ENCODE measurements at regions not wholly inside any gene's neighbourhood (a gene's known extent, or its start where the extent isn't known, plus 50 kb on each side); places are given as distances from the start of the nearest gene placed in this dataset.

GRCh38 chr3:8365541-8365940 lies 136.1 kb upstream of the LMCD1 start:
- no peaks in the 10 kb centered on the region for H3K36me3 ChIP-seq (ENCODE audit: control insufficient read depth in 1 of 2, insufficient read depth in 2 of 2, low read depth in 1 of 2, low read length in 2 of 2)
- H3K79me1 ChIP-seq (replicated peaks; ENCODE audit: low read length, poor library complexity, severe bottlenecking): no peaks in the 10 kb centered on the region
- no peak overlapping the region for H3K23ac ChIP-seq (ENCODE audit: low read length in 2 of 2)
- no peak overlapping the region for H2AFZ ChIP-seq (ENCODE audit: low read depth, low read length)
- no peak overlapping the region for H3K4ac ChIP-seq (ENCODE audit: low read depth in 1 of 2, low read length in 2 of 2)
- no peak overlapping the region for H4K91ac ChIP-seq (ENCODE audit: low read length)
- peaks cover 0 to 3% of the 10 kb centered on the region in 2 experiments for H3K27me3 ChIP-seq (ENCODE audit: control insufficient read depth in 1 of 2, insufficient read depth in 1 of 2, low read length in 2 of 2)
- no peak overlapping the region for H3K4me2 ChIP-seq (ENCODE audit: low read length, poor library complexity, severe bottlenecking)
- H3K27ac ChIP-seq (ENCODE audit: low read length, poor library complexity, severe bottlenecking): no peak overlapping the region
- H3K18ac ChIP-seq (ENCODE audit: low read depth in 1 of 2, low read length in 2 of 2): no peak overlapping the region
- no peak overlapping the region for H2BK15ac ChIP-seq (ENCODE audit: low read depth, poor library complexity, severe bottlenecking)
- H2BK12ac ChIP-seq (ENCODE audit: low read length in 2 of 2): no peak overlapping the region
- no peak overlapping the region for H2AK5ac ChIP-seq (ENCODE audit: low read length, severe bottlenecking)
- 82% methylated on average over 2 of the region's 5 CpGs for WGBS
- no peaks in the 10 kb centered on the region for H3K9me3 ChIP-seq (ENCODE audit: control insufficient read depth, low read length)
- H3K9ac ChIP-seq (ENCODE audit: low read length): no peak overlapping the region
- H2BK120ac ChIP-seq (ENCODE audit: low read depth, low read length): no peak overlapping the region
- no peak overlapping the region for H2BK5ac ChIP-seq (ENCODE audit: low read depth, low read length, poor library complexity, severe bottlenecking)
- H4K8ac ChIP-seq (ENCODE audit: low read length): no peak overlapping the region
- no peaks in the 10 kb centered on the region for H3K4me1 ChIP-seq (ENCODE audit: control insufficient read depth, insufficient read depth, low read depth, low read length)
- DNase-seq: no peak
- H3K4me3 ChIP-seq (ENCODE audit: insufficient read depth in 1 of 2, low read depth in 1 of 2, low read length in 2 of 2): no peak overlapping the region
- H3K14ac ChIP-seq (ENCODE audit: low read length in 2 of 2): no peak overlapping the region

GRCh38 chr3:8366219-8366810 lies 135.3 kb upstream of the LMCD1 start:
- Histone ChIP-seq H3K4me1 (ENCODE audit: control insufficient read depth, insufficient read depth, low read depth, low read length) (no peaks in the 10 kb centered on the region), H2BK120ac (ENCODE audit: low read depth, low read length) (no peak overlapping the region), H3K14ac (ENCODE audit: low read length in 2 of 2) (no peak overlapping the region), H3K79me1 (replicated peaks; ENCODE audit: low read length, poor library complexity, severe bottlenecking) (no peaks in the 10 kb centered on the region), H3K4ac (ENCODE audit: low read depth in 1 of 2, low read length in 2 of 2) (no peak overlapping the region), H3K36me3 (ENCODE audit: control insufficient read depth in 1 of 2, insufficient read depth in 2 of 2, low read depth in 1 of 2, low read length in 2 of 2) (no peaks in the 10 kb centered on the region), H3K9ac (ENCODE audit: low read length) (no peak overlapping the region), H2AFZ (ENCODE audit: low read depth, low read length) (no peak overlapping the region), H2BK12ac (ENCODE audit: low read length in 2 of 2) (no peak overlapping the region), H3K27ac (ENCODE audit: low read length, poor library complexity, severe bottlenecking) (no peak overlapping the region), H2BK15ac (ENCODE audit: low read depth, poor library complexity, severe bottlenecking) (no peak overlapping the region), H2BK5ac (ENCODE audit: low read depth, low read length, poor library complexity, severe bottlenecking) (no peak overlapping the region), H3K4me2 (ENCODE audit: low read length, poor library complexity, severe bottlenecking) (no peak overlapping the region), H3K18ac (ENCODE audit: low read depth in 1 of 2, low read length in 2 of 2) (no peak overlapping the region), H3K23ac (ENCODE audit: low read length in 2 of 2) (no peak overlapping the region), H3K9me3 (ENCODE audit: control insufficient read depth, low read length) (no peaks in the 10 kb centered on the region), H3K27me3 (ENCODE audit: control insufficient read depth in 1 of 2, insufficient read depth in 1 of 2, low read length in 2 of 2) (peaks cover 0 to 3% of the 10 kb centered on the region in 2 experiments), H4K91ac (ENCODE audit: low read length) (no peak overlapping the region), H4K8ac (ENCODE audit: low read length) (no peak overlapping the region), H3K4me3 (ENCODE audit: insufficient read depth in 1 of 2, low read depth in 1 of 2, low read length in 2 of 2) (no peak overlapping the region), H2AK5ac (ENCODE audit: low read length, severe bottlenecking) (no peak overlapping the region)
- WGBS: 86% methylated on average over 1 of the region's 1 CpG
- DNase-seq: no peak

- Histone ChIP-seq H3K9ac (ENCODE audit: low read length) (no peak overlapping the region), H3K4ac (ENCODE audit: low read depth in 1 of 2, low read length in 2 of 2) (no peak overlapping the region), H2BK12ac (ENCODE audit: low read length in 2 of 2) (no peak overlapping the region), H4K8ac (ENCODE audit: low read length) (no peak overlapping the region), H3K9me3 (ENCODE audit: control insufficient read depth, low read length) (no peaks in the 10 kb centered on the region), H2AK5ac (ENCODE audit: low read length, severe bottlenecking) (no peak overlapping the region), H3K36me3 (ENCODE audit: control insufficient read depth in 1 of 2, insufficient read depth in 2 of 2, low read depth in 1 of 2, low read length in 2 of 2) (no peaks in the 10 kb centered on the region), H3K4me3 (ENCODE audit: insufficient read depth in 1 of 2, low read depth in 1 of 2, low read length in 2 of 2) (no peak overlapping the region), H2BK5ac (ENCODE audit: low read depth, low read length, poor library complexity, severe bottlenecking) (no peak overlapping the region), H3K27ac (ENCODE audit: low read length, poor library complexity, severe bottlenecking) (no peak overlapping the region), H2BK120ac (ENCODE audit: low read depth, low read length) (no peak overlapping the region), H2BK15ac (ENCODE audit: low read depth, poor library complexity, severe bottlenecking) (no peak overlapping the region), H4K91ac (ENCODE audit: low read length) (no peak overlapping the region), H3K79me1 (replicated peaks; ENCODE audit: low read length, poor library complexity, severe bottlenecking) (no peaks in the 10 kb centered on the region), H3K4me1 (ENCODE audit: control insufficient read depth, insufficient read depth, low read depth, low read length) (no peaks in the 10 kb centered on the region), H3K4me2 (ENCODE audit: low read length, poor library complexity, severe bottlenecking) (no peak overlapping the region), H3K18ac (ENCODE audit: low read depth in 1 of 2, low read length in 2 of 2) (no peak overlapping the region), H2AFZ (ENCODE audit: low read depth, low read length) (no peak overlapping the region), H3K14ac (ENCODE audit: low read length in 2 of 2) (no peak overlapping the region), H3K27me3 (ENCODE audit: control insufficient read depth in 1 of 2, insufficient read depth in 1 of 2, low read length in 2 of 2) (peaks cover 0 to 3% of the 10 kb centered on the region in 2 experiments), H3K23ac (ENCODE audit: low read length in 2 of 2) (no peak overlapping the region)
- no peak for DNase-seq
- WGBS: 97% methylated on average over 3 of the region's 5 CpGs
Observed at GRCh38 chr3:8368598-8368997, 133.0 kb upstream of the LMCD1 start.

- Histone ChIP-seq H2AFZ (ENCODE audit: low read depth, low read length) (no peak overlapping the region), H2BK5ac (ENCODE audit: low read depth, low read length, poor library complexity, severe bottlenecking) (no peak overlapping the region), H3K23ac (ENCODE audit: low read length in 2 of 2) (no peak overlapping the region), H2BK120ac (ENCODE audit: low read depth, low read length) (no peak overlapping the region), H2BK15ac (ENCODE audit: low read depth, poor library complexity, severe bottlenecking) (no peak overlapping the region), H3K4me2 (ENCODE audit: low read length, poor library complexity, severe bottlenecking) (no peak overlapping the region), H3K9me3 (ENCODE audit: control insufficient read depth, low read length) (no peaks in the 10 kb centered on the region), H3K4ac (ENCODE audit: low read depth in 1 of 2, low read length in 2 of 2) (no peak overlapping the region), H3K36me3 (ENCODE audit: control insufficient read depth in 1 of 2, insufficient read depth in 2 of 2, low read depth in 1 of 2, low read length in 2 of 2) (no peaks in the 10 kb centered on the region), H3K79me1 (replicated peaks; ENCODE audit: low read length, poor library complexity, severe bottlenecking) (no peaks in the 10 kb centered on the region), H3K9ac (ENCODE audit: low read length) (no peak overlapping the region), H3K4me3 (ENCODE audit: insufficient read depth in 1 of 2, low read depth in 1 of 2, low read length in 2 of 2) (no peak overlapping the region), H4K91ac (ENCODE audit: low read length) (no peak overlapping the region), H2AK5ac (ENCODE audit: low read length, severe bottlenecking) (no peak overlapping the region), H4K8ac (ENCODE audit: low read length) (no peak overlapping the region), H3K18ac (ENCODE audit: low read depth in 1 of 2, low read length in 2 of 2) (no peak overlapping the region), H3K4me1 (ENCODE audit: control insufficient read depth, insufficient read depth, low read depth, low read length) (no peaks in the 10 kb centered on the region), H2BK12ac (ENCODE audit: low read length in 2 of 2) (no peak overlapping the region), H3K14ac (ENCODE audit: low read length in 2 of 2) (no peak overlapping the region), H3K27me3 (ENCODE audit: control insufficient read depth in 1 of 2, insufficient read depth in 1 of 2, low read length in 2 of 2) (peaks cover 0 to 7% of the 10 kb centered on the region in 2 experiments), H3K27ac (ENCODE audit: low read length, poor library complexity, severe bottlenecking) (no peak overlapping the region)
- WGBS: 94% methylated on average over 1 of the region's 1 CpG
- no peak for DNase-seq
Observed at GRCh38 chr3:8369638-8370037, 132.0 kb upstream of the LMCD1 start.

Data from mesenchymal stem cell (in vitro differentiated cells and primary cell).